RKO (cell line): ENCODE measurements at regions not wholly inside any gene's neighbourhood (a gene's known extent, or its start where the extent isn't known, plus 50 kb on each side); places are given as distances from the start of the nearest gene placed in this dataset.

Experiments used
- DNase-seq: peaks from one replicate; pipeline ENCODE4 v3.0.0-alpha.2; 2016; ENCODE audit warnings: low spot score

GRCh38 chr1:48054232-48054631, 57.0 kb upstream of the TRABD2B start:
- DNase-seq, result no peak

- no peak for DNase-seq
Observed at GRCh38 chr1:48052923-48053291, 55.7 kb upstream of the TRABD2B start.

GRCh38 chr1:48051466-48052126, 54.4 kb upstream of the TRABD2B start:
- no peak for DNase-seq

GRCh38 chr1:48049823-48050535, 52.8 kb upstream of the TRABD2B start:
- DNase-seq, result no peak

- DNase-seq, result no peak
Observed at GRCh38 chr1:48048980-48049379, 51.8 kb upstream of the TRABD2B start.

- DNase-seq, result no peak
Observed at GRCh38 chr1:48048064-48048463, 50.9 kb upstream of the TRABD2B start.

- no peak for DNase-seq
Observed at GRCh38 chr1:48047116-48047515, 49.9 kb upstream of the TRABD2B start.
